Activated naive CD4-positive, alpha-beta T cell treated with anti-CD3 and anti-CD28 coated beads for 36 hours (primary cell): ENCODE measurements at regions not wholly inside any gene's neighbourhood (a gene's known extent, or its start where the extent isn't known, plus 50 kb on each side); places are given as distances from the start of the nearest gene placed in this dataset.

Experiments
- CTCF ChIA-PET: fragments of 350-600 bp; sonication (Branson Sonifier 250); formaldehyde crosslinking; loops from one replicate; lab custom pipeline; 2021; ENCODE audit warnings: antibody characterized with exemption; lab: Charles Lee
- DNase-seq: peaks from one replicate; pipeline ENCODE4 v3.0.0-alpha.2; 2020
- H3K27ac Mint-ChIP-seq: one replicate; pipeline ENCODE4 v1.8.0; 2021; ENCODE audit warnings: mild to moderate bottlenecking, mixed read lengths
- H3K27me3 Mint-ChIP-seq: one replicate; pipeline ENCODE4 v1.8.0; 2021; ENCODE audit warnings: low read depth, mixed read lengths
- H3K36me3 Mint-ChIP-seq: one replicate; pipeline ENCODE4 v1.8.0; 2021; ENCODE audit warnings: low read depth, mixed read lengths
- H3K4me1 Mint-ChIP-seq: one replicate; pipeline ENCODE4 v1.8.0; 2021; ENCODE audit warnings: low read depth, mixed read lengths
- H3K4me3 Mint-ChIP-seq: one replicate; pipeline ENCODE4 v1.8.0; 2021; ENCODE audit warnings: mild to moderate bottlenecking, moderate library complexity, mixed read lengths
- H3K9me3 Mint-ChIP-seq: one replicate; pipeline ENCODE4 v1.8.0; 2021; ENCODE audit warnings: mixed read lengths
- intact Hi-C: fragments of 100-400 bp; cut with micrococcal nuclease; formaldehyde crosslinking; loops from one replicate; pipeline ENCODE4 v1.15.1; 2023

DNA sequence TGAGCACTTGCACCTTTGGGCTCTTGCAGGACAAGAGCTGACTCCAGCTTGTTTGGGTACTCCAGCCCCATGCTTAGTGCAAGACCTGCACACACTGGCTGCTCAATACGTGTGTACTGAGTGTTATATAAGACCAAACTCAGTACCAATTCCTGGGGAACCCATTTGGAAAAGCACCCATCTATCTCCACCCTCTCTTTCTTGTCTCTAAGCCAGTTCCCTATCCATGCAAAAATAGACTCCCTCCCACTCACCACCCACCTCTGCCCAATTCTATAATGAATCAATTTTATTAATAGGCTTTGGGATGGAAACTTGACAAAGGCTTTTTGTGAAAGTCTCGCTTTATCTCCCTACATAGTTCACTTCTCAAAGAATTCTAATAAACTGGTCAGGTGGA is 60.9 kb upstream of the CPLX2 start:
- H3K36me3 Mint-ChIP-seq = no peaks in the 10 kb centered on the region
- H3K4me1 Mint-ChIP-seq = no peaks in the 10 kb centered on the region
- CTCF ChIA-PET = no interaction called here
- no peaks in the 10 kb centered on the region for H3K9me3 Mint-ChIP-seq
- H3K4me3 Mint-ChIP-seq = no peak overlapping the region
- H3K27ac Mint-ChIP-seq = no peak overlapping the region
- no peak for DNase-seq
- peaks cover 24% of the 10 kb centered on the region for H3K27me3 Mint-ChIP-seq
- intact Hi-C loops = no loop called here

DNA sequence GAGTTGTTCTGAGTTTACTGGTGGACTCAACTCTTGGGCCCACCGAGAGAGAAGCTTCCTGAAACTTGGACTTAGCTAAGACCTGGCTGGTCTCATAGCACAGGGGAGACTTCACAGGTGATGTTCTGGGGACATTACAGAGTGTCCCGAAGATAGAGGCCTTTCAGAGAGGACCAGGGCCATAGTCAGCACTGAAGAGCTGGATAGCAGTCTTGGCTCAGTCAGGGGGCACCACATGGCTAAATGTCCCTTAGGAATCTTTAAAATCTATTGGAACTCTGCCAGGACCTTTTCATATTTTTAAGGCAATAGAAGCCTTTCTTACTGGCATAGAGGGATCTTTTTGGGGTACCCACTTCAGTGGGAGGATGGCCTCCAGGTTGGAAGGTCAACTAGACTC is 59.8 kb upstream of the CPLX2 start:
- Mint-ChIP-seq H3K27me3 (peaks cover 19% of the 10 kb centered on the region), H3K36me3 (no peaks in the 10 kb centered on the region), H3K4me1 (no peaks in the 10 kb centered on the region), H3K9me3 (no peaks in the 10 kb centered on the region), H3K4me3 (no peak overlapping the region), H3K27ac (no peak overlapping the region)
- no peak for DNase-seq
- CTCF ChIA-PET = no interaction called here
- intact Hi-C loops = no loop called here

DNA sequence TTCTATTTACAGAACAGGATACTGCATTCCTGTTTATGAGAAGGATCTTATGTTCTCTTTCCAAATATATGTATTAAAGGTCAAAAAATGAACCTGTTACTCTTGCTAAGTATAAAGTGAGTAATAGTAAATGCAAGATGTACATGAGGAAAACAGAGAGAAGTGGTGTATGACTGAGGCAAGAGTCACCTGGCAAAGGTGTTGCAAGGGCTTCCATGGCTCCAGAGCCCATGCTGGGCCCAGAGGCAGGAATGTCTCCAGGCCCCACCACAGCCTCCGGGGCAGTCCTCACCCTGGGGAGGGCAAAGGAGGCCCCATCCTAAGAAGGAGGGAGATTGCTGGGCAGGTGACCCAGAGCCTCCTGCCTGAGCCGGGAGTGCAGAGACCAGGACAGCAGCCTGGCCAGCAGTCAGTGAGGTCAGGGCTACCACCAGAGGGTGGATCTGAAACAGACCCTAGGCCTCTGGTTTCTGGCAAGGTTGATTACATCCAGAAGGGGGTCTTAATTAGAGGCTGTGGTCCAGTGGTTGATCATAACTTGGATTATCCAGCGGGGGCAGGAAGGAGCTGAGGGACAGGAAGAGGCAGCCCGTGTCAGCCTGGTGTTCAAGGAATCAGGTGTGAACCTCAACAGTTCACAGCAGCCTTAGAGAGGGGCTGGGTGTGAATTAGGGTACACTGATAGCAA is 57.3 kb upstream of the CPLX2 start:
- CTCF ChIA-PET = interaction anchor here (1.2 kb wide), 1 partner anchor 21 kb away, joined by 3 read pairs; no protein-coding TSS in a partner anchor
- Mint-ChIP-seq H3K4me3 (no peak overlapping the region), H3K36me3 (no peaks in the 10 kb centered on the region), H3K27me3 (peaks cover 6% of the 10 kb centered on the region), H3K9me3 (no peaks in the 10 kb centered on the region), H3K4me1 (no peaks in the 10 kb centered on the region), H3K27ac (no peak overlapping the region)
- intact Hi-C loops = no loop called here
- no peak for DNase-seq

DNA sequence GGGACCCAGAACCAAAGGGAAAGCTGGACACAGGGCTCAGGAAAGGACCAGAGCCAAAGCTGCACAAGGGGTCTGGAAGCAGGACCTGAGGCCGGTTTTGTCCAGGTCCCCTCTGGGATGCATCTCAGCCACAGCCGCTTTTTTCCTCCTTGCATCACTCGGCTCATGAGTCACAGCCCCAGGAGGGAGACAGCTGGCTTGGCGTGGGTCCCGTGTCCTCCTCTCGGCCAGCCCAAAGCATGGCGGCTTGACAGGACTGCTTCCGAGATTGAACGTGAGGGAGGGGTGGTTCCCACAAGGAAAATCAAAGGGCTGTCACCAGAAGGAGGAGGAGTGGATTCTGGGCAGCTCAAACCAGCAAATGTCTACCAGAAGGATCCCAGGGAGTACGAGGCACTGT is 56.7 kb upstream of the CPLX2 start:
- Mint-ChIP-seq H3K9me3 (no peaks in the 10 kb centered on the region), H3K36me3 (no peaks in the 10 kb centered on the region), H3K27ac (no peak overlapping the region), H3K27me3 (peaks cover 6% of the 10 kb centered on the region), H3K4me3 (no peak overlapping the region), H3K4me1 (no peaks in the 10 kb centered on the region)
- intact Hi-C loops = no loop called here
- CTCF ChIA-PET = interaction anchor here (1.2 kb wide), 1 partner anchor 21 kb away, joined by 3 read pairs; no protein-coding TSS in a partner anchor
- DNase-seq = no peak

DNA sequence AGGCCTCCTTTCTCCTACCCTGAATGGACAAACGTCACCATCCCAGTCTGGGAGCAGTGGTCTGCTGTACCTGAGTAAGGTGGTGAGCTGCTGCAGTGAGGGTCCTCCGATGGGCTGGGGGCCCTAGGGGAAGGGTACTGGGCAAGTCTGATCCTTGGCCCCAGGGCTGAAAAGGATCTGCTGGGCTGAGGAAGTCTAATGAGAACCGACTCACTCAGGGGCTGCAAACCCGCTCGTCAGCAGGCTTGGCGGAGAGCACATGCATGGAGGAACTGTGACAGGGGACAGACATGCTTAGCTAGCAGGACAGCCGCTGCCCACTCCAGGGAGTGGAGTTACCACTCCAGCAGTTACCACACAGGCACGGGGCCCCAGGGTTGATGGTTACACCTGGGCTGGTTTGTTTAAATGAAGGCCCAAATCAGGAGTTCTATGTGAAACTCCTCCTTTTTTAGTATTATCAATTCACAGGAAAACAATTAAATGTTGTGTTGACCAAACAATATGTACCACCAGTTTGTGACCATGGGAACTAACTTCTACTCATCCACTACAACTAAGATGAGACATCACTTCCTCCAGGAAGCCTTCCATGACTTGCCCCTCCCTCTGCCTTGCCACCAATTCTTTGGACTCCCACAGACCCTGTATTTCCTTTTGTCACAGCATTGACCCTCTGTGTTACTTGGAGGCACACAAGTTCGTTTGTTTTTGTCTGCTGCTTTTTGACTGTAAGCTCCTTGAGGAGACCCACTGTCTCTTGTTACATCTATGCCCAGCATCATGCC is 56.1 kb upstream of the CPLX2 start:
- no peaks in the 10 kb centered on the region for H3K4me1 Mint-ChIP-seq
- H3K27ac Mint-ChIP-seq = no peak overlapping the region
- peaks cover 6% of the 10 kb centered on the region for H3K27me3 Mint-ChIP-seq
- no peaks in the 10 kb centered on the region for H3K36me3 Mint-ChIP-seq
- DNase-seq = no peak
- CTCF ChIA-PET = no interaction called here
- intact Hi-C loops = no loop called here
- no peak overlapping the region for H3K4me3 Mint-ChIP-seq
- no peaks in the 10 kb centered on the region for H3K9me3 Mint-ChIP-seq

DNA sequence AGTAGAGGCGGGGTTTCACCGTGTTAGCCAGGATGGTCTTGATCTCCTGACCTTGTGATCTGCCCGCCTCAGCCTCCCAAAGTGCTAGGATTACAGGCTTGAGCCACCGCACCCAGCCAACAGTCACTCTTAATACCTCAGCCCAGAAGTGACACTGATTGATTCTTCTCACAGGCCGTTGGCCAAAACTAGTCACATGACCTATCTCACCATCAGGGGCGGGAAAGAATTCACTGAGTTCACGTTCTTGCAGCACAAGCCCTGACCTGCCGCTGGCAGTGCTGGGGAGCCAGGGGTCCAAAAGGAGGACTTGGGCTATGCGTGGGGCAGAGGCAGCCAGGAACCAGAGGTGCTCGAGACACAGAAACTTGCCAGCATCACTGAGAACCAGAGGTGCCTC is 55.0 kb upstream of the CPLX2 start:
- H3K27ac Mint-ChIP-seq = no peak overlapping the region
- no peaks in the 10 kb centered on the region for H3K9me3 Mint-ChIP-seq

DNA sequence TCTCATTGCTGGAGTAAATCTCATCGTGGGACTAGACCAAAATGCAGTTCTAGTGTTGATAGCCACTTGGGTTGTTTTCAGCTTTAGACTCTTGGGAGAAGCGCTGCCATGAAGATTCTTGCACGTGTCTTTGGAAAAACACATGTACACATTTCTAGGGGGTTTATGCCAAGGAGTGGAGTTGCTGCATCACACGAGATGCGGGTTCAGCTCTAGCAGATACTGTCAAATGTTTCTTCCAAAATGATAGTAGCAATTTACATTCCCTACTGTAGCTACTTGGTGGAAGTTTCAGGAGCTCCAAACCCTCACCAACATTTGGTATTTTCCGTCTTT is 52.3 kb upstream of the CPLX2 start:
- Mint-ChIP-seq H3K27ac (no peak overlapping the region), H3K4me3 (no peak overlapping the region), H3K27me3 (peaks cover 14% of the 10 kb centered on the region), H3K36me3 (no peaks in the 10 kb centered on the region), H3K4me1 (peaks cover 11% of the 10 kb centered on the region), H3K9me3 (no peaks in the 10 kb centered on the region)
- CTCF ChIA-PET = interaction anchor here (0.7 kb wide), 1 partner anchor 373 kb away, joined by 3 read pairs; no protein-coding TSS in a partner anchor
- DNase-seq = no peak
- intact Hi-C loops = no loop called here

More for the DNA sequence above, 55.0 kb upstream of the CPLX2 start:
- Mint-ChIP-seq H3K4me3 (no peak overlapping the region), H3K4me1 (no peaks in the 10 kb centered on the region), H3K36me3 (no peaks in the 10 kb centered on the region), H3K27me3 (peaks cover 10% of the 10 kb centered on the region)
- intact Hi-C loops = no loop called here
- CTCF ChIA-PET = no interaction called here
- no peak for DNase-seq

DNA sequence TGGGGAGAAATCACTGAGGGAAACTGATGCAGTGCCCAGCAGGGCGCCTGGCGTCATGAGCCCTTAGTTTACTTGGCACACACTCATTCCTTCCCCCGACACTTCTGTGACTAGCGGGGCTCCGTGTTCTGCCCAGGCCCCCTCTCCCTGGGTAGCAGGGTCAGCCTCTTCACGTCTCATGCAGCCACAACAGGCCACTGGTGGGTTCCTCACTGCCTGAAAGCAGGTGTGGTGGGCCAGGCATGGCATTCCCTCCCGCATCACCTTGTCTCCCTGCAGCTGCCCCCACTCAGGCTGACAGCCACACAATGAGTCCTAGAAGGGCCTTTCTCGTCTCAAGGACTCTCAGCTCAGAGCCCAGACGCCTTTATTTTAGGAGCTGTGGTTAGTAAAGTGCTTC is 51.1 kb upstream of the CPLX2 start:
- Mint-ChIP-seq H3K4me1 (peaks cover 11% of the 10 kb centered on the region), H3K36me3 (no peaks in the 10 kb centered on the region), H3K4me3 (no peak overlapping the region), H3K9me3 (no peaks in the 10 kb centered on the region), H3K27me3 (peaks cover 14% of the 10 kb centered on the region), H3K27ac (no peak overlapping the region)
- DNase-seq = no peak
- intact Hi-C loops = no loop called here
- CTCF ChIA-PET = no interaction called here
